IMR-90 (cell line): ENCODE measurements at regions not wholly inside any gene's neighbourhood (a gene's known extent, or its start where the extent isn't known, plus 50 kb on each side); places are given as distances from the start of the nearest gene placed in this dataset.

Experiments used
- BHLHE40 ChIP-seq: fragments of 150-350 bp; IDR thresholded peaks from 2 replicates; pipeline ENCODE4 v1.6.1; 2016; ENCODE audit warnings: mild to moderate bottlenecking, low read depth, low read length
- CEBPB ChIP-seq: IDR thresholded peaks from 2 replicates; pipeline ENCODE4 v1.6.1; 2012; ENCODE audit warnings: low read depth, low read length, improper control_type of control experiment
- CTCF ChIP-seq: conservative IDR thresholded peaks from 2 replicates; pipeline ENCODE4 v1.5.1; 2012; ENCODE audit warnings: mild to moderate bottlenecking, low read depth, low read length, improper control_type of control experiment
- ELK1 ChIP-seq: fragments of 150-350 bp; IDR thresholded peaks from 2 replicates; pipeline ENCODE4 v1.6.1; 2016; ENCODE audit warnings: low read depth, mild to moderate bottlenecking, low read length, moderate library complexity, borderline replicate concordance
- FOS ChIP-seq: fragments of 150-350 bp; IDR thresholded peaks from 2 replicates; pipeline ENCODE4 v1.6.1; 2016; ENCODE audit warnings: low read depth, low read length
- MAFK ChIP-seq: IDR thresholded peaks from 2 replicates; pipeline ENCODE4 v1.6.1; 2012; ENCODE audit warnings: low read depth, low read length, improper control_type of control experiment
- MAZ ChIP-seq: IDR thresholded peaks from 2 replicates; pipeline ENCODE4 v1.6.1; 2012; ENCODE audit warnings: low read depth, mild to moderate bottlenecking, low read length, improper control_type of control experiment, moderate library complexity, borderline replicate concordance
- MXI1 ChIP-seq: IDR thresholded peaks from 2 replicates; pipeline ENCODE4 v1.6.1; 2012; ENCODE audit warnings: low read depth, mild to moderate bottlenecking, low read length, moderate library complexity, borderline replicate concordance
- NFE2L2 ChIP-seq: fragments of 150-350 bp; IDR thresholded peaks from 2 replicates; pipeline ENCODE4 v1.6.1; 2016; ENCODE audit warnings: low read depth, mild to moderate bottlenecking, low read length
- POLR2A ChIP-seq: IDR thresholded peaks from 2 replicates; pipeline ENCODE4 v1.6.1; 2012; ENCODE audit warnings: mild to moderate bottlenecking, low read depth, low read length
- RAD21 ChIP-seq: IDR thresholded peaks from 2 replicates; pipeline ENCODE4 v1.6.1; 2012; ENCODE audit warnings: low read length, improper control_type of control experiment
- RCOR1 ChIP-seq: IDR thresholded peaks from 2 replicates; pipeline ENCODE4 v1.6.1; 2012; ENCODE audit warnings: mild to moderate bottlenecking, low read length, improper control_type of control experiment; ENCODE audit not compliant: insufficient replicate concordance
- SMC3 ChIP-seq: fragments of 150-350 bp; IDR thresholded peaks from 2 replicates; pipeline ENCODE4 v1.6.1; 2016; ENCODE audit warnings: low read depth, mild to moderate bottlenecking, antibody characterized with exemption, low read length, moderate library complexity

GRCh38 chr13:74361274-74361673, 227.1 kb upstream of the KLF12 start:
- no peak for TF ChIP-seq CTCF
- no peak for TF ChIP-seq FOS
- TF ChIP-seq POLR2A: no peak
- TF ChIP-seq SMC3: no peak
- TF ChIP-seq CEBPB: no peak
- TF ChIP-seq RAD21: no peak
- no peak for TF ChIP-seq MXI1
- no peak for TF ChIP-seq BHLHE40
- no peak for TF ChIP-seq NFE2L2
- no peak for TF ChIP-seq ELK1
- TF ChIP-seq MAFK: no peak
- TF ChIP-seq RCOR1: no peak
- TF ChIP-seq MAZ: no peak
